ENCODE measurements at regions not wholly inside any gene's neighbourhood (a gene's known extent, or its start where the extent isn't known, plus 50 kb on each side); places are given as distances from the start of the nearest gene placed in this dataset.
A peak's percentile ranks its signal among the peaks of the same experiment; 100 is the strongest.

DNA sequence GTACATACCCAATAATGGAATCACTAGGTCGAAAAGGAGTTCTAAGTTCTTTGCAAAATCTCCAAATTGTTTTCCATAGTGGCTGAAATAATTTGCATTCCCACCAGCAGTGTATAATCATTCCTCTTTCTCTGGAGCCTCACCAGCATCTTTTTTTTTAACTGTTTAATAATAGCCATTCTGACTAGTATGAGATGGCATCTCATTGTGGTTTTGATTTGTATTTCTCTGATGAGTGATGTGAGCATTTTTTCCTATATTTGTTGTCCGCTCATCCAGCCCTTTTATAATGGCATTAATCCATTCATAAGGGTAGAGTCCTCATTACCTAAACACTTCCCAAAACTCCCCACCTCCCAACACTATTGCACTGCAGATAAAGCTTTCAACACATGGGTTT lies 278.3 kb downstream of the SEC23A start:
- no peak for ATAC-seq
- Histone ChIP-seq H3K36me3 (replicated peaks in 1 of 2; ENCODE audit: control insufficient read depth in 1 of 2, insufficient read depth in 2 of 2, low read length in 2 of 2) (no peaks in the 10 kb centered on the region), H3K79me2 (ENCODE audit: insufficient read depth, low read length) (no peaks in the 10 kb centered on the region), H3K9me3 (ENCODE audit: low read length) (no peaks in the 10 kb centered on the region), H3K27ac (ENCODE audit: extremely low read length, insufficient read depth, low read length) (no peak overlapping the region), H3K4me2 (ENCODE audit: low read depth, low read length) (no peak overlapping the region), H3K9ac (ENCODE audit: insufficient read depth, low read depth, low read length) (no peak overlapping the region), H3K4me1 (ENCODE audit: insufficient read depth, low read length) (no peaks in the 10 kb centered on the region), H4K20me1 (ENCODE audit: insufficient read depth, low read length) (no peaks in the 10 kb centered on the region), H3K4me3 (replicated peaks in 1 of 3; ENCODE audit: insufficient read depth in 1 of 3, low read depth in 2 of 3, low read length in 3 of 3) (no peak overlapping the region), H2AFZ (ENCODE audit: low read length) (no peak overlapping the region), H3K27me3 (ENCODE audit: control insufficient read depth in 1 of 2, insufficient read depth in 2 of 2, low read length in 2 of 2) (0 out of 5 replicates have a peak, but pooled peaks cover 0 to 3% of the 10 kb centered on the region in 2 experiments)
- intact Hi-C loops (cut with micrococcal nuclease; ENCODE audit: unreplicated experiment) (no loop called here), in situ Hi-C loops (cut with HindIII; ENCODE audit: extremely low pct_ligation_motif_present, low pct_unique_long_range_greater_than_20kb) (no loop called here)
- ChIA-PET POLR2A (no interaction called here), CTCF (ENCODE audit: low intra/inter-chr PET ratio, low total read pairs) (no interaction called here)
- FAIRE-seq = no peak
- no peak for TF ChIP-seq ZKSCAN8 (CRISPR knock-in tag; IDR thresholded peaks at IDR 0.05; ENCODE audit: borderline replicate concordance)
- 5% methylated on average over 2 of the region's 2 CpGs for WGBS (ENCODE audit: low lambda C conversion rate)
- BruUV-seq (replicated peaks) = no TSS peak
- no peak for DNase-seq (ENCODE audit: low spot score)

DNA sequence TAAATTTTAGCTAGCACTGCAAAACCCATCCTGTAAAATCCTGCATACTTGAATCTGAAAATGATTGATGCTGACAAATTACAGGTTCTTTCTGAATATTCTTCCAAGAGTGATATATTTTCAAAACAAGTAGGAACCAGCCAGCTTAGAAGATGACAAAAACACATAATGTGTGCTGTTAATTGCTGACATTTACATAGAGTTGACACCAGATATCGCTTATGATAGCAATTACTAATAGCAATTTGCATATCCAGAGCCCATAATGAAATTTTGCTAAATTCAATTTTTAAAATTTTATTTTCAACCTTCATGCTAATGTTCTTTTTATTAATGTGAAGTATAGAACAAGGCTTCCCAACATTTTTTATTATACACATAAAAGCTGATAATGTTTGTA lies 284.5 kb downstream of the SEC23A start:
- intact Hi-C loops (cut with micrococcal nuclease; ENCODE audit: unreplicated experiment) (no loop called here), in situ Hi-C loops (cut with HindIII; ENCODE audit: extremely low pct_ligation_motif_present, low pct_unique_long_range_greater_than_20kb) (no loop called here)
- Histone ChIP-seq H3K4me3 (replicated peaks in 1 of 3; ENCODE audit: insufficient read depth in 1 of 3, low read depth in 2 of 3, low read length in 3 of 3) (no peak overlapping the region), H3K79me2 (ENCODE audit: insufficient read depth, low read length) (no peaks in the 10 kb centered on the region), H2AFZ (ENCODE audit: low read length) (no peak overlapping the region), H4K20me1 (ENCODE audit: insufficient read depth, low read length) (no peaks in the 10 kb centered on the region), H3K36me3 (replicated peaks in 1 of 2; ENCODE audit: control insufficient read depth in 1 of 2, insufficient read depth in 2 of 2, low read length in 2 of 2) (no peaks in the 10 kb centered on the region), H3K27ac (ENCODE audit: extremely low read length, insufficient read depth, low read length) (no peak overlapping the region), H3K9ac (ENCODE audit: insufficient read depth, low read depth, low read length) (no peak overlapping the region), H3K9me3 (ENCODE audit: low read length) (no peaks in the 10 kb centered on the region), H3K4me2 (ENCODE audit: low read depth, low read length) (no peak overlapping the region), H3K4me1 (ENCODE audit: insufficient read depth, low read length) (no peaks in the 10 kb centered on the region), H3K27me3 (ENCODE audit: control insufficient read depth in 1 of 2, insufficient read depth in 2 of 2, low read length in 2 of 2) (0 out of 5 replicates have a peak, but pooled peaks cover 0 to 3% of the 10 kb centered on the region in 2 experiments)
- peak; percentile 60; the same call in 1 of the 2 replicates for TF ChIP-seq MAFF (IDR thresholded peaks at IDR 0.05; ENCODE audit: low read depth, low read length)
- TF ChIP-seq MAFK (conservative IDR thresholded peaks at IDR 0.05 in 1 of 2, IDR thresholded peaks at IDR 0.05 in 1 of 2; ENCODE audit: low read length in 2 of 2) = peak in 1 of 2 experiments; percentile 60; a peak in 2 of 4 replicates
- TF ChIP-seq NFYB (CRISPR knock-in tag; IDR thresholded peaks at IDR 0.05) = no peak
- TF ChIP-seq GTF3A (CRISPR knock-in tag; conservative IDR thresholded peaks at IDR 0.05) = no peak
- FAIRE-seq (no peak), DNase-seq (ENCODE audit: low spot score) (no peak), ATAC-seq (no peak)
- 1% methylated on average over 1 of the region's 1 CpG for WGBS (ENCODE audit: low lambda C conversion rate)
- no TSS peak for BruUV-seq (replicated peaks)
- POLR2A ChIA-PET = no interaction called here
- CTCF ChIA-PET (ENCODE audit: low intra/inter-chr PET ratio, low total read pairs) = no interaction called here

All from HepG2 (cell line).